GM23338 (cell line): ENCODE measurements at regions not wholly inside any gene's neighbourhood (a gene's known extent, or its start where the extent isn't known, plus 50 kb on each side); places are given as distances from the start of the nearest gene placed in this dataset.

Experiments used
- ATAC-seq: fragments of 200-7000 bp; cut with Tn5 transposase; 3 replicates; pipeline ENCODE4 v1.9.1; 2020
- DNase-seq: peaks from one replicate; pipeline ENCODE4 v3.0.0-alpha.2; 2015; ENCODE audit warnings: low spot score
- H2AFZ ChIP-seq: fragments of 200-600 bp; sonication (generic); 2 replicates; pipeline ENCODE4 v1.8.0; 2016; ENCODE audit warnings: antibody characterized with exemption, mild to moderate bottlenecking, moderate library complexity
- H3F3A ChIP-seq: fragments of 200-600 bp; sonication (generic); replicated peaks from 2 replicates; pipeline ENCODE4 v1.8.0; 2017; ENCODE audit warnings: antibody characterized with exemption, mixed run types, low read depth
- H3K27ac ChIP-seq: fragments of 200-600 bp; sonication (generic); 2 replicates; pipeline ENCODE4 v1.6.1; 2016; ENCODE audit warnings: low read depth
- H3K27me3 ChIP-seq: fragments of 200-600 bp; sonication (generic); 2 replicates; pipeline ENCODE4 v1.8.0; 2016; ENCODE audit warnings: mild to moderate bottlenecking, mixed run types, moderate library complexity; ENCODE audit not compliant: insufficient read depth
- H3K36me3 ChIP-seq: fragments of 200-600 bp; sonication (generic); 2 replicates; pipeline ENCODE4 v1.8.0; 2016; ENCODE audit warnings: mild to moderate bottlenecking; ENCODE audit not compliant: insufficient read depth
- H3K4me1 ChIP-seq: fragments of 200-600 bp; sonication (generic); 2 replicates; pipeline ENCODE4 v1.8.0; 2016; ENCODE audit warnings: mild to moderate bottlenecking, moderate library complexity; ENCODE audit not compliant: insufficient read depth
- H3K4me2 ChIP-seq: fragments of 200-600 bp; sonication (generic); 2 replicates; pipeline ENCODE4 v1.7.1; 2017; ENCODE audit warnings: mixed run types
- H3K4me3 ChIP-seq: fragments of 200-600 bp; sonication (generic); 2 replicates; pipeline ENCODE4 v1.6.1; 2016; ENCODE audit warnings: mixed run types
- H3K79me2 ChIP-seq: fragments of 200-600 bp; sonication (generic); replicated peaks from 2 replicates; pipeline ENCODE4 v1.8.0; 2017; ENCODE audit warnings: mild to moderate bottlenecking; ENCODE audit not compliant: insufficient read depth
- H3K9me2 ChIP-seq: fragments of 200-600 bp; sonication (generic); 2 replicates; pipeline ENCODE4 v1.8.0; 2017; ENCODE audit not compliant: insufficient read depth
- H4K20me1 ChIP-seq: fragments of 200-600 bp; sonication (generic); replicated peaks from 2 replicates; pipeline ENCODE4 v1.8.0; 2017; ENCODE audit warnings: mild to moderate bottlenecking; ENCODE audit not compliant: insufficient read depth
- H3K27ac Mint-ChIP-seq: 2 replicates; pipeline ENCODE4 v1.8.0; 2020; ENCODE audit warnings: inconsistent platforms, mild to moderate bottlenecking, moderate library complexity, mixed read lengths
- H3K27me3 Mint-ChIP-seq: 3 replicates; pipeline ENCODE4 v1.8.0; 2022; ENCODE audit warnings: low read depth, mild to moderate bottlenecking, moderate library complexity, mixed read lengths, inconsistent platforms; ENCODE audit not compliant: insufficient read depth, poor library complexity
- H3K36me3 Mint-ChIP-seq: 3 replicates; pipeline ENCODE4 v1.8.0; 2021; ENCODE audit warnings: low read depth, mild to moderate bottlenecking, inconsistent platforms, moderate library complexity, mixed read lengths
- H3K4me1 Mint-ChIP-seq: 3 replicates; pipeline ENCODE4 v1.8.0; 2020; ENCODE audit warnings: mild to moderate bottlenecking, inconsistent platforms, mixed read lengths
- H3K4me3 Mint-ChIP-seq: 3 replicates; pipeline ENCODE4 v1.8.0; 2021; ENCODE audit warnings: moderate library complexity, mild to moderate bottlenecking, inconsistent platforms, mixed read lengths
- H3K9me3 Mint-ChIP-seq: 3 replicates; pipeline ENCODE4 v1.8.0; 2020; ENCODE audit warnings: moderate library complexity, mild to moderate bottlenecking, inconsistent platforms, mixed read lengths
- CREB1 ChIP-seq: fragments of 250-450 bp; sonication (Bioruptor Pico); IDR thresholded peaks from 2 replicates; pipeline ENCODE4 v1.5.0; 2020; ENCODE audit warnings: low read depth, mild to moderate bottlenecking, moderate library complexity
- EZH2 ChIP-seq: fragments of 200-600 bp; sonication (generic); IDR thresholded peaks from one replicate; pipeline ENCODE4 v1.8.0; 2017; ENCODE audit warnings: antibody characterized with exemption, mild to moderate bottlenecking, low read depth; ENCODE audit not compliant: unreplicated experiment
- EZH2phosphoT487 ChIP-seq: fragments of 200-600 bp; sonication (generic); IDR thresholded peaks from one replicate; pipeline ENCODE4 v1.8.1; 2018; ENCODE audit warnings: antibody characterized with exemption; ENCODE audit not compliant: unreplicated experiment
- JUNB ChIP-seq: IDR thresholded peaks from one replicate; pipeline ENCODE4 v1.6.1; 2016; ENCODE audit warnings: antibody characterized with exemption; ENCODE audit not compliant: unreplicated experiment
- POLR2AphosphoS5 ChIP-seq: IDR thresholded peaks from 2 replicates; pipeline ENCODE4 v1.6.1; 2016; ENCODE audit warnings: antibody characterized with exemption, low read depth
- REST ChIP-seq: IDR thresholded peaks from one replicate; pipeline ENCODE4 v1.6.1; 2018; ENCODE audit warnings: antibody characterized with exemption; ENCODE audit not compliant: unreplicated experiment
- STAT1 ChIP-seq: IDR thresholded peaks from one replicate; pipeline ENCODE4 v1.6.1; 2016; ENCODE audit warnings: antibody characterized with exemption; ENCODE audit not compliant: unreplicated experiment
- ZNF114 ChIP-seq: fragments of 250-450 bp; sonication (Bioruptor Pico); IDR thresholded peaks from 2 replicates; pipeline ENCODE4 v1.5.0; 2020; ENCODE audit warnings: mild to moderate bottlenecking, moderate library complexity
- ZNF331 ChIP-seq: fragments of 250-450 bp; sonication (Bioruptor Pico); IDR thresholded peaks from 2 replicates; pipeline ENCODE4 v1.5.0; 2020; ENCODE audit warnings: low read depth, mild to moderate bottlenecking, moderate library complexity
- ZNF462 ChIP-seq: fragments of 250-450 bp; sonication (Bioruptor Pico); IDR thresholded peaks from 2 replicates; pipeline ENCODE4 v1.5.0; 2020; ENCODE audit warnings: mild to moderate bottlenecking, moderate library complexity
- TF ChIP-seq, protein P1 (sequence below): IDR thresholded peaks from 2 replicates; pipeline ENCODE4 v1.6.1; 2016; ENCODE audit warnings: antibody characterized with exemption
- TF ChIP-seq, protein P2 (sequence below), 2 experiments: fragments of 200-600 bp in 1 of 2; sonication (generic) in 1 of 2; conservative IDR thresholded peaks; 2 replicates each; pipeline versions ENCODE4 v1.5.1 to v1.6.1; 2016 to 2017; ENCODE audit warnings: antibody characterized with exemption in 2 of 2, low read depth in 2 of 2, mild to moderate bottlenecking in 2 of 2, moderate library complexity in 1 of 2

- H3K4me1 Mint-ChIP-seq = peaks cover 2% of the 10 kb centered on the region; the same call in 1 of the 3 replicates
- no peak overlapping the region for H3K4me2 ChIP-seq
- ATAC-seq = no peak
Measured at GRCh38 chr9:115230924-115231515, 113.1 kb upstream of the TNC start.

More at GRCh38 chr9:115230924-115231515, 113.1 kb upstream of the TNC start:
- Histone ChIP-seq H2AFZ (no peak overlapping the region), H3F3A (no peaks in the 10 kb centered on the region), H3K36me3 (no peaks in the 10 kb centered on the region), H3K27ac (no peak overlapping the region), H3K4me3 (no peak overlapping the region), H3K4me1 (no peaks in the 10 kb centered on the region), H3K9me2 (peaks cover 7% of the 10 kb centered on the region; the same call in 1 of the 2 replicates), H4K20me1 (no peaks in the 10 kb centered on the region), H3K27me3 (no peaks in the 10 kb centered on the region), H3K79me2 (no peaks in the 10 kb centered on the region)
- TF ChIP-seq JUNB = no peak
- no peak for TF ChIP-seq ZNF462 (CRISPR knock-in tag)
- TF ChIP-seq ZNF114 (CRISPR knock-in tag) = no peak
- no peak for TF ChIP-seq EZH2
- no peak for TF ChIP-seq EZH2phosphoT487
- TF ChIP-seq, protein P1, sequence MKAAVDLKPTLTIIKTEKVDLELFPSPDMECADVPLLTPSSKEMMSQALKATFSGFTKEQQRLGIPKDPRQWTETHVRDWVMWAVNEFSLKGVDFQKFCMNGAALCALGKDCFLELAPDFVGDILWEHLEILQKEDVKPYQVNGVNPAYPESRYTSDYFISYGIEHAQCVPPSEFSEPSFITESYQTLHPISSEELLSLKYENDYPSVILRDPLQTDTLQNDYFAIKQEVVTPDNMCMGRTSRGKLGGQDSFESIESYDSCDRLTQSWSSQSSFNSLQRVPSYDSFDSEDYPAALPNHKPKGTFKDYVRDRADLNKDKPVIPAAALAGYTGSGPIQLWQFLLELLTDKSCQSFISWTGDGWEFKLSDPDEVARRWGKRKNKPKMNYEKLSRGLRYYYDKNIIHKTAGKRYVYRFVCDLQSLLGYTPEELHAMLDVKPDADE = no peak
- TF ChIP-seq POLR2AphosphoS5 = no peak
- no peak for TF ChIP-seq CREB1 (CRISPR knock-in tag)
- no peak for TF ChIP-seq ZNF331
- no peak for TF ChIP-seq REST
- no peak for TF ChIP-seq STAT1
- TF ChIP-seq, protein P2, sequence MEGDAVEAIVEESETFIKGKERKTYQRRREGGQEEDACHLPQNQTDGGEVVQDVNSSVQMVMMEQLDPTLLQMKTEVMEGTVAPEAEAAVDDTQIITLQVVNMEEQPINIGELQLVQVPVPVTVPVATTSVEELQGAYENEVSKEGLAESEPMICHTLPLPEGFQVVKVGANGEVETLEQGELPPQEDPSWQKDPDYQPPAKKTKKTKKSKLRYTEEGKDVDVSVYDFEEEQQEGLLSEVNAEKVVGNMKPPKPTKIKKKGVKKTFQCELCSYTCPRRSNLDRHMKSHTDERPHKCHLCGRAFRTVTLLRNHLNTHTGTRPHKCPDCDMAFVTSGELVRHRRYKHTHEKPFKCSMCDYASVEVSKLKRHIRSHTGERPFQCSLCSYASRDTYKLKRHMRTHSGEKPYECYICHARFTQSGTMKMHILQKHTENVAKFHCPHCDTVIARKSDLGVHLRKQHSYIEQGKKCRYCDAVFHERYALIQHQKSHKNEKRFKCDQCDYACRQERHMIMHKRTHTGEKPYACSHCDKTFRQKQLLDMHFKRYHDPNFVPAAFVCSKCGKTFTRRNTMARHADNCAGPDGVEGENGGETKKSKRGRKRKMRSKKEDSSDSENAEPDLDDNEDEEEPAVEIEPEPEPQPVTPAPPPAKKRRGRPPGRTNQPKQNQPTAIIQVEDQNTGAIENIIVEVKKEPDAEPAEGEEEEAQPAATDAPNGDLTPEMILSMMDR (conservative IDR thresholded peaks at IDR 0.05; ENCODE audit: low read depth in 2 of 2) = no peak
- Mint-ChIP-seq H3K27ac (no peak overlapping the region), H3K4me3 (no peak overlapping the region), H3K27me3 (no peaks in the 10 kb centered on the region), H3K9me3 (no peaks in the 10 kb centered on the region), H3K36me3 (no peaks in the 10 kb centered on the region)
- DNase-seq = no peak
